GM06990 (cell line): ENCODE measurements at regions not wholly inside any gene's neighbourhood (a gene's known extent, or its start where the extent isn't known, plus 50 kb on each side); places are given as distances from the start of the nearest gene placed in this dataset.

Experiments
- DNase-seq: peaks from one replicate; pipeline ENCODE4 v3.0.0-alpha.2; 2011; ENCODE audit not compliant: insufficient read length; ENCODE audit errors: extremely low read depth
- H3K27me3 ChIP-seq: replicated peaks from 2 replicates; pipeline ENCODE4 v1.6.0; 2011; ENCODE audit warnings: low read length; ENCODE audit not compliant: control insufficient read depth, insufficient read depth
- H3K36me3 ChIP-seq: 2 replicates; pipeline ENCODE4 v1.5.1; 2011; ENCODE audit warnings: low read length; ENCODE audit not compliant: control insufficient read depth, insufficient read depth
- H3K4me3 ChIP-seq: replicated peaks from 2 replicates; pipeline ENCODE4 v1.5.1; 2011; ENCODE audit warnings: low read depth, mild to moderate bottlenecking, control low read depth, low read length
- TF ChIP-seq, protein P1 (sequence below): IDR thresholded peaks from 2 replicates; pipeline ENCODE4 v1.5.1; 2011; ENCODE audit warnings: low read length, control low read depth, mild to moderate bottlenecking, inconsistent platforms; ENCODE audit not compliant: insufficient read depth, poor library complexity, severe bottlenecking

DNA sequence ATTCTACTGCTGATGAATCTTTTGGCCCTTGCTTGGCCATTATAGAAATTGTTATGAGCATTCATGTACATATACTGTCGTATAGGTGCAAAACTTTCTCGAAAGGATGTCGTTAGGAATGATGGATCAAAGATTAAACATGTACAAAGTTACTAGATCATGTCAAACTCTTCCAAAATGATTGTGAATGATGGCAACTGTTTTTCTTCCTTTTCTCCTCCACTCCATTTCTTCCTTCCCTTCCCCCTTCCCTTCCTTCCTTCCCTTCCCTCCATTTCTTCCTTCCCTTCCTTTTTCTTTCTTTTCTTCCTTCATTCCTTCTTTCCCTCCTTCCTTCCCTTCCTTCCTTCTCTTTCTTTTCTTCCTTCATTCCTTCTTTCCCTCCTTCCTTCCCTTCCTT lies 973.9 kb downstream of the CDH11 start:
- no peak for DNase-seq
- TF ChIP-seq, protein P1, sequence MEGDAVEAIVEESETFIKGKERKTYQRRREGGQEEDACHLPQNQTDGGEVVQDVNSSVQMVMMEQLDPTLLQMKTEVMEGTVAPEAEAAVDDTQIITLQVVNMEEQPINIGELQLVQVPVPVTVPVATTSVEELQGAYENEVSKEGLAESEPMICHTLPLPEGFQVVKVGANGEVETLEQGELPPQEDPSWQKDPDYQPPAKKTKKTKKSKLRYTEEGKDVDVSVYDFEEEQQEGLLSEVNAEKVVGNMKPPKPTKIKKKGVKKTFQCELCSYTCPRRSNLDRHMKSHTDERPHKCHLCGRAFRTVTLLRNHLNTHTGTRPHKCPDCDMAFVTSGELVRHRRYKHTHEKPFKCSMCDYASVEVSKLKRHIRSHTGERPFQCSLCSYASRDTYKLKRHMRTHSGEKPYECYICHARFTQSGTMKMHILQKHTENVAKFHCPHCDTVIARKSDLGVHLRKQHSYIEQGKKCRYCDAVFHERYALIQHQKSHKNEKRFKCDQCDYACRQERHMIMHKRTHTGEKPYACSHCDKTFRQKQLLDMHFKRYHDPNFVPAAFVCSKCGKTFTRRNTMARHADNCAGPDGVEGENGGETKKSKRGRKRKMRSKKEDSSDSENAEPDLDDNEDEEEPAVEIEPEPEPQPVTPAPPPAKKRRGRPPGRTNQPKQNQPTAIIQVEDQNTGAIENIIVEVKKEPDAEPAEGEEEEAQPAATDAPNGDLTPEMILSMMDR: no peak
- no peak overlapping the region for H3K4me3 ChIP-seq
- no peaks in the 10 kb centered on the region for H3K27me3 ChIP-seq
- no peaks in the 10 kb centered on the region for H3K36me3 ChIP-seq

GRCh38 chr16:64144617-64145016 lies 977.2 kb downstream of the CDH11 start:
- no peak overlapping the region for H3K4me3 ChIP-seq
- no peaks in the 10 kb centered on the region for H3K36me3 ChIP-seq
- DNase-seq: no peak
- TF ChIP-seq, protein P1: no peak
- H3K27me3 ChIP-seq: no peaks in the 10 kb centered on the region

DNA sequence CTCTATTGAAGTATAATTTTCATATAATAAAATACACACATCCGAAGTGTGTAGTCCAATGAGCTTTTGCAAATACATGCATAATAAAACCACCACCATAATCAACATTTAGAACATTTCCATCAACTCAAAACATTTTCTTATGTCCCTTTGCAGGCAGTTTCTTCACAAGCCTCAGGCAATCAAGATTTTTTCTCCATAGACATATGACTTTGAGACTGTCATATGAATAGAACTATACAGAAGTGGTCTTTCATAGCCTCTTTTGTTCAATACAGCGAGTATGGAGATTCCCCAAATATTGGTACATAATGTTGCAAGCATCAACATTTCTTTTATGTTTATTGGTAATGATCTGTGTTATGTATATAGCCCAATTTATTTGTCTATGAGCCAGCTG lies 983.2 kb downstream of the CDH11 start:
- no peak overlapping the region for H3K4me3 ChIP-seq
- TF ChIP-seq, protein P1: no peak
- DNase-seq: no peak
- no peaks in the 10 kb centered on the region for H3K27me3 ChIP-seq
- H3K36me3 ChIP-seq: no peaks in the 10 kb centered on the region

GRCh38 chr16:64138006-64138405 lies 983.9 kb downstream of the CDH11 start:
- Histone ChIP-seq H3K27me3 (no peaks in the 10 kb centered on the region), H3K4me3 (no peak overlapping the region), H3K36me3 (no peaks in the 10 kb centered on the region)
- no peak for DNase-seq
- TF ChIP-seq, protein P1: no peak

GRCh38 chr16:64136743-64137142 lies 985.1 kb downstream of the CDH11 start:
- Histone ChIP-seq H3K4me3 (no peak overlapping the region), H3K36me3 (no peaks in the 10 kb centered on the region), H3K27me3 (no peaks in the 10 kb centered on the region)
- TF ChIP-seq, protein P1: no peak
- no peak for DNase-seq

- Histone ChIP-seq H3K27me3 (no peaks in the 10 kb centered on the region), H3K4me3 (no peak overlapping the region), H3K36me3 (no peaks in the 10 kb centered on the region)
- TF ChIP-seq, protein P1: no peak
- no peak for DNase-seq
Measured at GRCh38 chr16:64136314-64136713, 985.5 kb downstream of the CDH11 start.
